Renal cortex interstitium (tissue), 11 donors: ENCODE measurements at regions not wholly inside any gene's neighbourhood (a gene's known extent, or its start where the extent isn't known, plus 50 kb on each side); places are given as distances from the start of the nearest gene placed in this dataset.

ENCODE experiments used
- DNase-seq, 11 donors: peaks; one replicate each; pipeline ENCODE4 v3.0.0-alpha.2; 2013; ENCODE audit warnings: low read depth in 9 of 11, low spot score in 4 of 11; ENCODE audit errors: extremely low read depth in 1 of 11

GRCh38 chr4:111639120-111639690 is 506.0 kb upstream of the FAM241A start:
- DNase-seq, result no peak

GRCh38 chr4:111639876-111640275 is 505.4 kb upstream of the FAM241A start:
- no peak for DNase-seq

- peak; percentile 43 to 81 (median 69) for DNase-seq
These were observed 503.3 kb upstream of the FAM241A start for GRCh38 chr4:111641813-111642579.

- no peak for DNase-seq
These were observed 497.2 kb upstream of the FAM241A start for GRCh38 chr4:111648056-111648455.

GRCh38 chr4:111649308-111649707 is 495.9 kb upstream of the FAM241A start:
- no peak for DNase-seq

GRCh38 chr4:111650146-111650545 is 495.1 kb upstream of the FAM241A start:
- DNase-seq, result no peak

GRCh38 chr4:111650674-111651086 is 494.6 kb upstream of the FAM241A start:
- no peak for DNase-seq

- no peak for DNase-seq
These were observed 493.0 kb upstream of the FAM241A start for GRCh38 chr4:111652236-111652635.

- DNase-seq, result no peak
These were observed 492.3 kb upstream of the FAM241A start for GRCh38 chr4:111652986-111653385.

GRCh38 chr4:111662496-111662895 is 482.8 kb upstream of the FAM241A start:
- no peak for DNase-seq

- DNase-seq, result no peak
These were observed 480.8 kb upstream of the FAM241A start for GRCh38 chr4:111664308-111664945.

- DNase-seq, result no peak
These were observed 478.4 kb upstream of the FAM241A start for GRCh38 chr4:111666826-111667360.

- DNase-seq, result no peak
These were observed 473.5 kb upstream of the FAM241A start for GRCh38 chr4:111671756-111672155.

- DNase-seq, result no peak
These were observed 469.5 kb upstream of the FAM241A start for GRCh38 chr4:111675746-111676145.

- DNase-seq, result no peak
These were observed 468.7 kb upstream of the FAM241A start for GRCh38 chr4:111676533-111676932.

- no peak for DNase-seq
These were observed 466.8 kb upstream of the FAM241A start for GRCh38 chr4:111678479-111678878.

- DNase-seq, result no peak
These were observed 466.3 kb upstream of the FAM241A start for GRCh38 chr4:111678908-111679307.

- no peak for DNase-seq
These were observed 464.0 kb upstream of the FAM241A start for GRCh38 chr4:111681270-111681669.

GRCh38 chr4:111681751-111682150 is 463.5 kb upstream of the FAM241A start:
- DNase-seq, result no peak

- no peak for DNase-seq
These were observed 460.0 kb upstream of the FAM241A start for GRCh38 chr4:111685205-111685604.
